ENCODE measurements at regions not wholly inside any gene's neighbourhood (a gene's known extent, or its start where the extent isn't known, plus 50 kb on each side); places are given as distances from the start of the nearest gene placed in this dataset.

- TF ChIP-seq CTCF (IDR thresholded peaks at IDR 0.05; ENCODE audit: low read length) (no peak), EZH2 (optimal IDR thresholded peaks at IDR 0.05; ENCODE audit: low read depth, low read length) (no peak)
Measured at GRCh38 chr20:33936656-33937055, 57.1 kb upstream of the RALY start.

Data from MM.1S (cell line).